ENCODE measurements at regions not wholly inside any gene's neighbourhood (a gene's known extent, or its start where the extent isn't known, plus 50 kb on each side); places are given as distances from the start of the nearest gene placed in this dataset.
"Not testable (repeated sequence)": the region's sequence is repeated elsewhere in the genome, so short reads cannot be mapped to it uniquely, and the experiment has no call there.

DNA sequence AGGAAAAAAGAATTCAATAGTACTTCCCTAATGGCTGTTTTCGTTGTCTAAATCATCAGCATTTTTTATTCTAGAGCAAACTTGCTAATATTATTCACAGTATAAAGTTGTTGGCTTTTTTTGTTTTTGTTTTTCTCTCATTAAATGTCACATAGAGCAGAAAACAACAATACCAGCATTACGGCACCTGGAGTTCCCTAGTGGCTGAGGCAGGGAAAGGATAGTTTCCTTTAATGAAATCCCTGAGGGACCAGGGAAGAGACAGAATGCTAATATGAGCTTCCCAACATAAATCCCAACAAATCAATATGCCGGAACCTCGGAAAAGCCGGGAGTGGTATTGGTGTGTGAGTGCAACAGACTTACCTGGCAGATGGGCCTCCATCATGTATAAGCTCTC lies 235.2 kb upstream of the ASCC3 start:
- DNase-seq, result no peak

DNA sequence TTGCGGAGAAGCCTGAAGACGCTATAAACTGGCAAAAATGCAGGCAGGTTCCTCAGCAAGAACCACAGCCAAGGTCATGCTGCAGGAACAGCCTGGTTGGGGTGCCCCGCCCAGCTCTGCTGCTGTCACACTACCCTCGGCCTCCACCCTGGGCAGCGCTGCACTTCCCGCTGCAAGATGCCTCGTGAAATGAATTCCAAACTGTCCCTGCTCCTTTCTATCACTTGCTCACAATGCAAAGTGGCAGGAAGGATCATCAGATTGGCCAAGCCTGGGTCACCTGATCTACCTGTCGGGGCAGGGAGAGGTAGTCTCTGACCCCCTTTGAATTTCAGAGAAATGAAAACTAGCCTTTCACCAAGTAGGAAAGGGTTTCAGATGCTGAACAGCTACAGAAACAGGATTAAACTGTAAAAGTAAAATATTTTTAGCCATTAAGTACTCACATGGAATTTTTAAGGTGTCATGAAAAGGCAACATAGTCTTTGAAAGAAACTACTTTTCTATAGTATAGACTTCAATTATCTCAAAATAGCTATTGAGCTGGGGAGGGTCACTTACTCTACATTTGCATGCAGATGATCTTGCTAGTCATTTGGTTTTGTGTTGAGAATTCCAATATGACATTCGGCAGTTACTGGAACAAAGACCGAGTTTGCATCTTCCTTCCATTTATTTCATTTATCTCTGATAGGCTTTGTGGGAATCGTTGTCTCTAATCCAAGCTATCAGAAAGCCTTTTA lies 236.4 kb upstream of the ASCC3 start:
- no peak for DNase-seq

DNA sequence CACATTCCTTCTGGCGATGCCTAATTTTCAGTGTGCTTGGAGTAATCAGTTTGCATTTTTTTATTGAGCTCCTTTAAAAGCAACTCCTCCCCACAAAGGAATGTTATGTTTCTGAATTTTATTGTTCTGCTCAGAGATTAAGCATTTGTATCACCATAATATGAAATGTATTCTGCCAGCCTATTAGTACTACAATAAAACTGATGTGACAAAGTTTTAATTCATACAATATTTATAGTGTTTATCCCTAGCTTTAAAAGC lies 236.9 kb upstream of the ASCC3 start:
- DNase-seq, result no peak

DNA sequence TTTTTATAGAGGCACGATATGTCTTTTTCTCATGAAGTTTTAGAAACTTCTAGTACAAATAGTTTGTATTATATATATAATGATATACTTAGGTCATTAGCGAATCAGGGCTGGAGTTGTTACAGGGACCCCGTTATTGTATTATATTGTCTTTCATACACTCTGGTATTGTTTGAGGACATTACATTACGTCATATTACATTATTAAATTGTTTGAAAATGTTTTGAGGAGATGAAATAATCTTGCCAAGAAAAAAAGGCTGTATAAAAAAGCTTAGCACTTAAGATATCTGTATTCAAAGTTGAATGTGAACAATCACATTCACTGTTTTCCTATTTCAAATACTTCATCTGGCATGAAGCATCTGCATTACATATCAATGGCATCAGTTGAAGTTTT lies 239.6 kb upstream of the ASCC3 start:
- no peak for DNase-seq

DNA sequence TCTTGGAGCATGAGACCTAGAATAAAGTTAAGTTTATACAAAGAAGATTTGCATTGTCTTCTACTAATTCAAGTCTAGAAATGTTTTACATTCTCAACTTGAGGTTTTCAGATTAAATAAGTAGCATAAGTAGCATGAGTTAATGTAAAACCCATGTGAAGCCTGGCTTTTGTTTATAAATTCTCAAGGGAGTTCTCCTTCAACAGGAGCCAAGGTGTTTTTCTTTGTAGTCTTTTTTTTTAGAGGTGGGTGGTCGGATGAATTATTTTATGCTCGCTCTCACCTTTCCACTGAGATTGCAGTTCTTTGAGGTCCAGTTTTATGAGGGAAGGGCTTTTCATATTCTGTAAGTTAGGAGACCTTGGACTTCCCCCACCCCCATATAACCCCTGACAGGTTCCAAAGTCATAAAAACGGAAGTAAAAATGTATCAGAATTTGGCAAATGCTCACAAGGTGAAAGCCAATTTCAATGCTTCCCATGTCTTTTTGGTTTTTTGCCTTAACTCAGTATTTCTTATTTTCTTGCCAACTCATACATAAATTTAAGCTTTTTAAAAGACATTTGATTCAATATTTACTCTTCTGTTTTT lies 244.3 kb upstream of the ASCC3 start:
- DNase-seq, result no peak

DNA sequence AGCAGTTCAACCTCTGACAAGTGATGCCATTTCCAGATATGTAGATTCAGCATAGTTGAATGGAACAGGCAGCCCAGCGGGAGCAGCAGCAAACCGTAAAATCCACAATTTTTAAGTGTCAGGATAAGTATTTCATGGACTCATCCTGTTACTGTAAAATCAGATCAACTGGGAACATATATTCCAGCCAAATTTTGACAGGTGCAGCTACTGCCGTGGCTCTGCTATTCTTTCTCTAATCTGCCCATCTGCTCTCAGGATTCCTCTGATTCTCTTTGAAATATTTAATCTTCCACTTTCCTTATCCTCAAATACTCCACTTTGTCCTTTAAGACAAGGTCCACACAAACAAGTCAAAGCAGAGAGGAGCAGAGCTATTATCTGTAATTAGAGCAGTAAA lies 245.4 kb upstream of the ASCC3 start:
- DNase-seq, result no peak

DNA sequence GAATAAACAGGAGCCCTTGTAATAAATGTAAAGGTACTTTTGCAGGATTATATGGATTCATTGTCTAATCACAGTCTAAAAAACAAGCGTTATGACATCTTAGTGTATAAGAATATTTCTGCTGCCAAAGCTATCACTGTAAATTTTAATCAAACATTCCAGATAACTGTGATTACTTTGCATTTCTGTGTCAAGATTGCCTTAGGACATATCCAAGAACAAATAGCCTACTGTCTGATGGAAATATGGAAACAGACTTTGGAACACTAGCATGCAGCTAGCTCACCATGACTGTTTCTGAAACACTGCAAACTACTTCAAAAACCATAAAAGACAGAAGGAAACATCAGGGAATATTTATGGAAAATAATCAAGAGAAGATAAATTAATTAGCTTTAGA lies 248.7 kb upstream of the ASCC3 start:
- DNase-seq, result no peak

DNA sequence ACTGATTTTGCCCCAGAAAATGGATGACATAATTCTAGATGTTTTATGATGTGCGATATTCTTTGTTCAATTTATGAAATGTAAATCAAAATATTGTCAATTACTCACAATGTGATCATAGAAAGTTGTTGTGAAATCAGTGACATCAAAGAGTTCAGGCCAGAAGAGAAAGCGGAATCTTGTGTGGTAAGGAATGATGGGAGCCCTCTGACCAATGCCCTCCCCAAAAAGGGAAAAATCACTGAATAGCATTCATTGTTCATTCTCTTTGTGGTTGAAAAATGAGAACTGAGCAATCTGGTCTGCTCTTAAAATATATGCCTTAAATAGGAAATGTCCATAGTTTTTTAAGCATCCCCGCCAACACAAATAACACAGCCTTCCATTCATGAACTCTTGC lies 247.1 kb upstream of the GRIK2 start:
- DNase-seq, result no peak

DNA sequence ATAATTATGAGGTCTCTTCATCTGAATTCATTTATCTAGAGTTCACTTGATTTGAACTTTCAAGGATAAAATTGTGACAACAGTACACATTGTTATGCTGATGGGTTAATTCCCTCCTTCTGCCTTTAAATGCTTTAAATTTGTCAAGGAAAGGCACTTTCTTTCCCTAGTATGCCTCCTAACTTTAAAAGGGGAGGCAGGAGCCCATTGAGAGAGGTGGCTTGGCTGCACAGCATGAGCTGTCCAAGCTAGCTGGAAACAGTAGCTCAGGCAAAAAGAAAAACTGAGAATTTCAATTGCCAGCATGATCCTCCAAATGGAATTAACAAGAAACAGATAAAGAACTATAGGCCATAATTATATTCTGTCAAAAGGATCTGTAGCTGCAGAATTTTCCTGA lies 243.3 kb upstream of the GRIK2 start:
- DNase-seq, result no peak

DNA sequence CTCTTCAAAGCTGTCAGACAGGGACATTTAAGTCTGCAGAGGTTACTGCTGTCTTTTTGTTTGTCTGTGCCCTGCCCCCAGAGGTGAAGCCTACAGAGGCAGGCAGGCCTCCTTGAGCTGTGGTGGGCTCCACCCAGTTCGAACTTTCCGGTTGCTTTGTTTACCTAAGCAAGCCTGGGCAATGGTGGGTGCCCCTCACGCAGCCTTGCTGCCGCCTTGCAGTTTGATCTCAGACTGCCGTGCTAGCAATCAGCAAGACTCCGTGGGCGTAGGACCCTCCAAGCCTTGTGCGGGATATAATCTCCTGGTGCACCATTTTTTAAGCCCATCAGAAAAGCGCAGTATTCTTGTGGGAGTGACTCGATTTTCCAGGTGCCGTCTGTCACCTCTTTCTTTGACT lies 235.9 kb upstream of the GRIK2 start:
- DNase-seq, result not testable (repeated sequence)

DNA sequence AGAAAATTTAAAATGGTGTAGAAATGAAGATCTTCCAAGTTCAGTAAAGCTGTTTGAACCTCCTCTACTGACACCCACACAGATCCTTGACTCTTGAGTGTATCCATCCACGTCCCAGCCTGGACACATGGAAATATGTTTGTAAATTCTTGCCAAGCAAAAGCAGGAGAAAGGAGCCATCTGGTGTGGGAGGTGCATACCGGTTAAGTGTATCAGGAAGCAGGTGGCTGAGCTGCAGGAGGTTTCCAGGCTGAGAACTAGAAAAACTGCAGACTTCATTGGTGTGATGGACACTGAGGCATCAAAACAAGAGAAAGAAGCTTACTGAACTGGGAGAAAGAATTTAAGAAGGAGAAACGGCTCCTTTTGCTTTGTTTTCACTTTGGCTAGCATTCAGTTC lies 229.9 kb upstream of the GRIK2 start:
- DNase-seq, result no peak

DNA sequence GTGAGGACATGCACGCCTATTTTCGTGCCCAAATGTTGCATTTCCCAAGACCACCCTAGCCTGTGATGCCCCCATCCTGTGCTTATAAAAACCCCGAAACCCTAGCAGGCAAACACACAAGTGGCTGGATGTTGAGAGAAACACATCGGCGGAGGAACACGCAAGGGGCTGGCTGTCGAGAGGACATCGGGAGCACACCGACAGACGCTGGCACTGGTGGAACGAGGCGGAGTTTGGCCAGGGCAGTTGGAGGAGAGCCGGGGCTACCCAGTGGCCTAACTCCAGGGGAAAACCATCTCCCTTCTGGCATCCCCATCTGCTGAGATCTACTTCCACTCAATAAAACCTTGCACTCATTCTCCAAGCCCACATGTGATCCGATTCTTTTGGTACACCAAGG lies 225.9 kb upstream of the GRIK2 start:
- no peak for DNase-seq

DNA sequence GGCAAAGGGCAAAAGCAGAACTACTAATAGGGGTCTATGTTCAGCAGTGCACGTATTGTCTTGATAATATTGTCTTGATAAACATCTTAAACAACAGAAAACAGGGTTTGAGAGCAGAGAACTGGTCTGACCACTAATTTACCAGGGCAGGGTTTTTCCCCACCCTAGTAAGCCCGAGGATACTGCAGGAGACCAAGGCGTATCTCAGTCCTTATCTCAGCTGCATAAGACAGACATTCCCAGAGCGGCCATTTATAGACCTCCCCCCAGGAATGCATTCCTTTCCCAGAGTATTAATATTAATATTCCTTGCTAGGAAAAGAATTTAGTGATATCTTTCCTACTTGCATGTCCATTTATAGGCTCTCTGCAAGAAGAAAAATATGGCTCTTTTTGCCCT lies 222.5 kb upstream of the GRIK2 start:
- DNase-seq, result not testable (repeated sequence)

DNA sequence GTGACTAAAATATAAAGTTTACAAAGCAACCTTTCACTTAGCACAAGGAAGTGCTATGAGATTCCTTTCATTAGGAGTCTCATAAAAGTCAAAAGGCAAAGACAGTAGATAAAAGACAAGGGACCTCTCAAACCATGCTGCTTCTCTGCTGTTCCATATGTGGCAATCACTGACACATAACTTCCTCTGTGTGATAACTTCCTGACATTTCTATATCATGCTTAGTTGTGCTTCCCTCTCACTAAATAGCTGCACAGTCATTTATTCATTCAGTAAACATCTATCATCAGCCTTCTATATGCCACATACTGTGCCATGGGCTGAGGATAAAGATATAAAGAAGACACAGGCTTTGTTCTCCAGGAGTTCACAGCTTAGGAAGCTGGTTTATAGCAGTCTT lies 214.8 kb upstream of the GRIK2 start:
- no peak for DNase-seq

DNA sequence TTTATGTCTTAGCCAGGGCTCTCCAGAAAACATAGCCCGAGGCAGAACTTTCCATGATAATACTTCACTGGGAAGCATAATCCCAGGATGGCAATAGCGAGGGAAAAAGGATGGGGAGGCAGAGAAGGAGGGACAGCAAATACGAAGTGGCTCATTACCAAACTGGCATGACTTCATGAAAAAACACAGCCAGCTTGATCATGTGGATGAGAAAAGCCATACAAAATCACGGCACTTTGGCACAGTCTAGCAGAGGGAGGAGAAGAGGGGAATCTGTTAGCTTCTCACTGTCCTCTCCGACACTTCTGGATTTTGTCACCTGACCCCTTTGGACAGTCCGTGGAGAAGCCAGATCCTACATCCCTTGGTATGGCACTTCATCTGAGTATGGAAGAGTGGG lies 212.5 kb upstream of the GRIK2 start:
- no peak for DNase-seq

DNA sequence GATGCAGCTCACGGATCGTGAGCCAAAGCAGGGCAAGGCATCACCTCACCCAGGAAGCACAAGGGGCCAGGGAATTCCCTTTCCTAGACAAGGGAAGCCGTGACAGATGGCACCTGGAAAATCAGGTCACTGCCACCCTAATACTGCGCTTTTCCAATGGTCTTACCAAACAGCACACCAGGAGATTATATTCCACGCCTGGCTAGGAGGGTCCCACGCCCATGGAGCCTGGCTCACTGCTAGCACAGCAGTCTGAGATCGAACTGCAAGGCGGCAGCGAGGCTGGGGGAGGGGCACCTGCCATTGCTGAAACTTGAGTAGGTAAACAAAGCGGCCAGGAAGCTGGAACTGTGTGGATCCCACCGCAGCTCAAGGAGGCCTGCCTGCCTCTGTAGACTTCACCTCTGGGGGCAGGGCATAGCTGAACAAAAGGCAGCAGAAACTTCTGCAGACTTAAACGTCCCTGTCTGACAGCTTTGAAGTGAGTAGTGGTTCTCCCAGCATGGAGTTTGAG lies 205.2 kb upstream of the GRIK2 start:
- DNase-seq, result not testable (repeated sequence)

DNA sequence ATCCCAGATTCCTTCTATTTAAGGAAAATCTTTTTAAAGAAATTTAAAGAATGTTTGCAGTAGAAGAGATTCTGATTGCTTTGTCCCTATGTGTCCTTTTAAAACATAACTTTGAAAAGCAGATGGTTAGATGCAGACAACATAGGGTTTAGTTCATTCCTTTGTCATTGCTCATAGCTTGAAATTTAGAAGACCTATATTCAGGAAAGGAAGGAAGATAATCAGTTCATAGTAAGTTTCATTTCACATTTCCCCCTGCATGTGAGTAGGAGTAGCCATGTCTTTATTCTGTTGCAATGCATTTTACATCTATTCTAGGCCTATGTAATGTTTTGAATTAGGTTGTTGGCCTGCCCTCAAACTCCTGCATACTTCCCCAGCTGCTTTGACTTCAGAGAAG lies 197.9 kb upstream of the GRIK2 start:
- no peak for DNase-seq

DNA sequence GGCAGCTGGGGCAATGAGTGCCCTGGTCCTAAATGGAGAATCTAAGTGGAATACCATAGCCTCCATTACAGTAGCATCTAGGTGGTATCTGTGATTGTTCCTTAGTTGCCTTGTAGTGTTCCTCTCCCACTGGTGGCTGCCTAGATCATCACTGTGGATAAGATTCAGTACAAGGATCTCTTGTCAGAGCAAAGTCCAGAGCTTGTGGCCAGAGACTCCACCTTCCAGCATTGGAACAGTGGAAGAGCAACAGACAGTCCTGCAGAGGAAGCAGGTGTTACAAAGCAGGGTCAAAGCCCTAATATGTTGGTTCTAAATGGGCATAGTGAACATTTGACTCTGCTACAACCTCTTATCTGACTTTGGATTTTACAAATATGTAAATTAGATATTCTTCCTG lies 194.1 kb upstream of the GRIK2 start:
- no peak for DNase-seq

DNA sequence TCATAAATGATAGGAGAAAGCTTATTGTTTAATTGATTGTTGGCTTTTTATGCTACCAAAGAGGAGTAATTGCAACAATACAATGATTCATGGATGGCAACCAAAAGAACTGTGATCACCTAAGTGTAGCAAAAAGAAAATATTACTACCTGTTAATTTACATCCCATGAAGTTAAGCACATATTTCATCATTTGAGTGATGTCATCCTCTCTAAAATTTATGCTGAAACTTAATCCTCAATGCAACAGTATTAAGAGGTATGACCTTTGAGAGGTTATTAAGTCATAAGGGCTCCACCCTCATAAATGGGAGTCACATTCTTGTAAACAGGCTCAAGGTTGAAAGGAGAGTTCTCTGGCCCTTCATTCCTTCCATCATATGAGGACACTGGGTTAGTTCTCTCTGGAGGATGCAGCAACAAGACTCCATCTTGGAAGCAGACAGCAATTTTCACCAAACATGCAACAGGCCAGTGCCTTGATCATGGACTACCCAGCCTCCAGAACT lies 190.6 kb upstream of the GRIK2 start:
- DNase-seq, result no peak

DNA sequence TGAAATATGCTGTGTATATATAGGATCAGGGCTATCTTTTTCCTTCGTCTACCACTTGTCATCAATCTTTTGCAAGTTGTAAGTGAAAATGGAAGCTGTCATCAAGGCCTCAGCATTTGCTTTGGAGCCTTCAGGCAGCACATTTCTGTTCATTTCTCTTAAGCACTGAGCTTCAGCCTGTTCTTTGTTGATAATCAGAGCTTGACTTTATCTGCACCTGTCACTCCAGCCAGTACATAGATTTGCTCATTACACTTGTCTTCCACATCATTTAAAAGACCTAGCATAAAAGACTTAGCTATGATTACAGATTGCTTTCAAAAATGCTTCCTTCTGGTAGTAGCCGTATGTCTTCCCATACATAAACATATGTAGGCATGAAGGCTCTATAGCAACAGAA lies 189.8 kb upstream of the GRIK2 start:
- no peak for DNase-seq

DNA sequence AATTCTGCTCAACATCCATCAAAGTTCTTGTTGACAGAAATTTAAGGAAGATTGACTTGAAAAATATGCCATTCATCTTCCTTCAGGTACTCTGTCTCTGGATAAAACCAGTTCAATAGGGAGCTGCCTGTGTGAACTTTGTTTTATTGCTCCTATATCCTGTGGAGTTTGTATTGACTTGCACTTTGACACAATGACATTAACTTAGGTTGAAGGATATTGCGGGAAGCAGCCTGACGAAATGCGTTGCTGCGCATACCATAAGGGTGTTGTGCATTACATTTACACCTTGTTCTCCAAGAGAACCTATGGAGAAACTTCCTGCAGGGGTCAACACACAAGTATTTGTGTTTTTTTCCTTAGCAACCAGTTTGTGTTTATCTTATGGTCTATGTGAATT lies 185.4 kb upstream of the GRIK2 start:
- no peak for DNase-seq

DNA sequence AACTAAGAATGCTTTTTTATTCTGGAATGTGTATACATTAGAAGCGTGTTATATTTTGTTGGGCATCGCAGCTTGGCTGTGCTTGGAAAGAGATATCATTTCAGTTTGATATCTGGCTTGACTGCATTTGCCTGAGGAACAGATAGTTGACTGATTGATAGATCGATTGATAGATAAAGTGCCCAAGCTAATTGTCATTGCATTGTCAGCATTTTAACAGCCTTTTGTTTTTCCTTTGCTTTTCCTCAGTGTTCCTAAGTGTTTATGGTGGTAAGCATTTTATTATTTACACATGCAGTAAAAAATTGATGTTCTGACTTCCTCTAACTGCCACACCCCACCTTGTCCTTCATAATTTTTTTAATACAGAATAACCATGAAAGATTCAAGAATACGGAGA lies 180.9 kb upstream of the GRIK2 start:
- no peak for DNase-seq

DNA sequence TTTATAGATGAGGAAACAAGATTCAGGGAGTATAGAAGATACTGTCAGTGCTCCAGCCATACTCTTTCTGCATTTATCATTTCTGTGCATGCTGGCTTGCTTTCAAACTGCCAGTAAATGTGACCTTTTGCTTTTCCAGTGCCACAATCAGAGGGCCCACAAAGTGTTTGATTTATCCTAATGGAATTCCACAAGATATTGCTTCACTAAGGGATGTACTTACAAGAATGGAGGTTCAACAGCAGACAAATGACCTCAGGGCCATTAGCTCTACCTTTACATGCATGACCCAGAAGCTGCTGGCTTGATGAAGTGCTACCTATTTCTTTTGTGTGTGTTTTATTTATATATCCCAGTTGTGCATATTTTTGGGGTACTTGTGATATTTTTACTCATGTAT lies 171.5 kb upstream of the GRIK2 start:
- DNase-seq, result no peak

DNA sequence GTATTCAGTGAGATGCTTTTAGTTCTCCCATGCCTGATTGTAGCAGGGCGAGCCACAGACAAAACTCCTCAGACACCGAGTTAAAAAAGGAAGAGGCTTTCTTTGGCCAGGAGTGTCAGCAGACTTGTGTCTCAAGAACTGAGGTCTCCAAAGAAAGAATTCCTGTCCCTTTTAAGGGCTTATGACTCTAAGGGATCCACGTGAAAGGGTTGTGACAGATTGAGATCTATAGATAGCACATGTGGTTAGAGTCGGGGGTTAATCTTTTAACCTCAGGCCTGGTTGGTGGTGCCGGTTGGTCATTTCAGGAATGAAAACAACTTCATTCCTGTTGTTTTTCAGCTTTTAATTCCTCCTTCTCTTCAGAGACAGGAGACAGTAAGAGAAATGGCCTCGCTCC lies 168.8 kb upstream of the GRIK2 start:
- no peak for DNase-seq

DNA sequence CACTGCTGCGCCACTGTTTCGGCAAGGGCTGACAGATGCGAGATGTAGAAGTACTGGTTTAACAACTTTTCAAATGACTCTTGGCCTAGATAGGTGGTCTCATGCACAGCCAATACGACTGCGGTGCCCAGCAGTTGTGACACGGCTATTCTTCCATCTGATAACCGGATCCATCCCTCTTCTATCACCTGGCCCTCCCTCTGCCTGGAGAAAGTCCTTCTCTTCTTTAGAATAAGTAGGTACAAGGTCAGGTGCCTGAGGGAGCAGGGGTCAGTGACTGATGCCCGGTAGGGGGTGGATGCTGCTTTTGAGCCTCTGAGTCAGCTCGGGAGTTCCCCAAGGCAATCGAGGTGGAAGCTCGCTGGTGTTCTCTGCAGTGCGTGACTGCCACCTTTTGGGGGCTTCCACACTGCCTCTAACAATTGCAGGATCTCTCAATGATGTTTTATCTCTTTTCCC lies 166.8 kb upstream of the GRIK2 start:
- DNase-seq, result no peak
